Glutamatergic neuron (in vitro differentiated cells): ENCODE measurements at regions not wholly inside any gene's neighbourhood (a gene's known extent, or its start where the extent isn't known, plus 50 kb on each side); places are given as distances from the start of the nearest gene placed in this dataset.

Source experiments
- DNase-seq: peaks from one replicate; pipeline ENCODE4 v3.0.0; 2022
- H3K27ac Mint-ChIP-seq: one replicate; pipeline ENCODE4 v1.8.0; 2020; ENCODE audit warnings: mild to moderate bottlenecking, mixed read lengths, inconsistent platforms; ENCODE audit not compliant: unreplicated experiment
- H3K27me3 Mint-ChIP-seq: one replicate; pipeline ENCODE4 v1.8.0; 2020; ENCODE audit warnings: mild to moderate bottlenecking, moderate library complexity, mixed read lengths, inconsistent platforms; ENCODE audit not compliant: unreplicated experiment
- H3K36me3 Mint-ChIP-seq: one replicate; pipeline ENCODE4 v1.8.0; 2020; ENCODE audit warnings: mild to moderate bottlenecking, mixed read lengths, inconsistent platforms; ENCODE audit not compliant: unreplicated experiment
- H3K4me1 Mint-ChIP-seq: one replicate; pipeline ENCODE4 v1.8.0; 2020; ENCODE audit warnings: mild to moderate bottlenecking, low read depth, mixed read lengths, inconsistent platforms; ENCODE audit not compliant: unreplicated experiment
- H3K4me3 Mint-ChIP-seq: one replicate; pipeline ENCODE4 v1.8.0; 2020; ENCODE audit warnings: mild to moderate bottlenecking, mixed read lengths, inconsistent platforms; ENCODE audit not compliant: unreplicated experiment
- H3K9me3 Mint-ChIP-seq: one replicate; pipeline ENCODE4 v1.8.0; 2020; ENCODE audit warnings: mild to moderate bottlenecking, moderate library complexity, mixed read lengths, inconsistent platforms; ENCODE audit not compliant: unreplicated experiment
- CTCF ChIP-seq: fragments of 200-600 bp; sonication (generic); IDR thresholded peaks from one replicate; pipeline ENCODE4 v1.5.0; 2021; ENCODE audit not compliant: partially characterized antibody, unreplicated experiment

- no peak for TF ChIP-seq CTCF
- no peaks in the 10 kb centered on the region for H3K36me3 Mint-ChIP-seq
- H3K27me3 Mint-ChIP-seq, result peaks cover 2% of the 10 kb centered on the region
- peaks cover 4% of the 10 kb centered on the region for H3K9me3 Mint-ChIP-seq
- no peak for DNase-seq
- H3K27ac Mint-ChIP-seq, result no peak overlapping the region
- H3K4me3 Mint-ChIP-seq, result no peak overlapping the region
- H3K4me1 Mint-ChIP-seq, result no peaks in the 10 kb centered on the region
Observed at GRCh38 chr12:107492393-107493134, 193.0 kb upstream of the PWP1 start.

GRCh38 chr12:107493135-107493494 is 192.5 kb upstream of the PWP1 start:
- H3K36me3 Mint-ChIP-seq, result no peaks in the 10 kb centered on the region
- H3K4me1 Mint-ChIP-seq, result no peaks in the 10 kb centered on the region
- H3K27me3 Mint-ChIP-seq, result peaks cover 2% of the 10 kb centered on the region
- no peak for DNase-seq
- no peak for TF ChIP-seq CTCF
- H3K27ac Mint-ChIP-seq, result no peak overlapping the region
- peaks cover 4% of the 10 kb centered on the region for H3K9me3 Mint-ChIP-seq
- no peak overlapping the region for H3K4me3 Mint-ChIP-seq

- Mint-ChIP-seq H3K4me1 (no peaks in the 10 kb centered on the region), H3K27me3 (peaks cover 2% of the 10 kb centered on the region), H3K36me3 (no peaks in the 10 kb centered on the region), H3K9me3 (peaks cover 2% of the 10 kb centered on the region), H3K4me3 (no peak overlapping the region), H3K27ac (no peak overlapping the region)
- TF ChIP-seq CTCF, result no peak
- no peak for DNase-seq
Observed at GRCh38 chr12:107493666-107494065, 191.9 kb upstream of the PWP1 start.

GRCh38 chr12:107494331-107494730 is 191.3 kb upstream of the PWP1 start:
- Mint-ChIP-seq H3K4me3 (no peak overlapping the region), H3K27me3 (peaks cover 2% of the 10 kb centered on the region), H3K36me3 (no peaks in the 10 kb centered on the region), H3K27ac (no peak overlapping the region), H3K4me1 (no peaks in the 10 kb centered on the region), H3K9me3 (peaks cover 2% of the 10 kb centered on the region)
- no peak for DNase-seq
- TF ChIP-seq CTCF, result no peak

GRCh38 chr12:107495604-107496003 is 190.0 kb upstream of the PWP1 start:
- H3K36me3 Mint-ChIP-seq, result no peaks in the 10 kb centered on the region
- H3K4me3 Mint-ChIP-seq, result no peak overlapping the region
- peaks cover 2% of the 10 kb centered on the region for H3K9me3 Mint-ChIP-seq
- peaks cover 1% of the 10 kb centered on the region for H3K27me3 Mint-ChIP-seq
- TF ChIP-seq CTCF, result no peak
- DNase-seq, result no peak
- no peaks in the 10 kb centered on the region for H3K4me1 Mint-ChIP-seq
- no peak overlapping the region for H3K27ac Mint-ChIP-seq
